ENCODE measurements at regions not wholly inside any gene's neighbourhood (a gene's known extent, or its start where the extent isn't known, plus 50 kb on each side); places are given as distances from the start of the nearest gene placed in this dataset.
"Not testable (repeated sequence)": the region's sequence is repeated elsewhere in the genome, so short reads cannot be mapped to it uniquely, and the experiment has no call there.

GRCh38 chr3:20464237-20464636 lies 278.2 kb upstream of the SGO1 start:
- H3K27me3 Mint-ChIP-seq (ENCODE audit: low read depth in 3 of 3); H3K4me1 Mint-ChIP-seq; H3K27ac Mint-ChIP-seq; H3K36me3 Mint-ChIP-seq; H3K4me3 Mint-ChIP-seq; DNase-seq: not testable (repeated sequence)
- H3K9me3 Mint-ChIP-seq = peaks cover 8 to 53% (median 27%) of the 10 kb centered on the region in 6 donors

GRCh38 chr3:20462723-20463122 lies 276.7 kb upstream of the SGO1 start:
- Mint-ChIP-seq H3K36me3 (no peaks in the 10 kb centered on the region), H3K27ac (no peak overlapping the region), H3K27me3 (ENCODE audit: low read depth in 3 of 3) (no peaks in the 10 kb centered on the region), H3K9me3 (peaks cover 7 to 54% (median 32%) of the 10 kb centered on the region in 6 donors), H3K4me3 (no peak overlapping the region), H3K4me1 (no peaks in the 10 kb centered on the region)
- no peak for DNase-seq

GRCh38 chr3:20462226-20462625 lies 276.2 kb upstream of the SGO1 start:
- H3K4me1 Mint-ChIP-seq = no peaks in the 10 kb centered on the region
- H3K27ac Mint-ChIP-seq = no peak overlapping the region
- H3K27me3 Mint-ChIP-seq (ENCODE audit: low read depth in 3 of 3) = no peaks in the 10 kb centered on the region
- H3K9me3 Mint-ChIP-seq = peaks cover 3 to 54% (median 33%) of the 10 kb centered on the region in 6 donors
- no peak for DNase-seq
- no peak overlapping the region for H3K4me3 Mint-ChIP-seq
- no peaks in the 10 kb centered on the region for H3K36me3 Mint-ChIP-seq

GRCh38 chr3:20458994-20459716 lies 273.1 kb upstream of the SGO1 start:
- Mint-ChIP-seq H3K4me1 (no peaks in the 10 kb centered on the region), H3K36me3 (no peaks in the 10 kb centered on the region), H3K27ac (no peak overlapping the region), H3K27me3 (ENCODE audit: low read depth in 3 of 3) (no peaks in the 10 kb centered on the region), H3K9me3 (peaks cover 0 to 42% (median 28%) of the 10 kb centered on the region in 6 donors), H3K4me3 (no peak overlapping the region)
- DNase-seq = no peak

GRCh38 chr3:20456511-20456910 lies 270.5 kb upstream of the SGO1 start:
- no peaks in the 10 kb centered on the region for H3K36me3 Mint-ChIP-seq
- no peak overlapping the region for H3K27ac Mint-ChIP-seq
- no peak for DNase-seq
- H3K27me3 Mint-ChIP-seq (ENCODE audit: low read depth in 3 of 3) = no peaks in the 10 kb centered on the region
- no peaks in the 10 kb centered on the region for H3K4me1 Mint-ChIP-seq
- peaks cover 0 to 43% (median 25%) of the 10 kb centered on the region in 6 donors for H3K9me3 Mint-ChIP-seq
- H3K4me3 Mint-ChIP-seq = no peak overlapping the region

GRCh38 chr3:20451170-20451569 lies 265.2 kb upstream of the SGO1 start:
- peaks cover 5 to 29% (median 10%) of the 10 kb centered on the region in 6 donors for H3K9me3 Mint-ChIP-seq

GRCh38 chr3:20450611-20451010 lies 264.6 kb upstream of the SGO1 start:
- no peaks in the 10 kb centered on the region for H3K27me3 Mint-ChIP-seq (ENCODE audit: low read depth in 3 of 3)
- no peaks in the 10 kb centered on the region for H3K36me3 Mint-ChIP-seq
- no peak for DNase-seq
- H3K27ac Mint-ChIP-seq = no peak overlapping the region
- peaks cover 5 to 28% (median 9%) of the 10 kb centered on the region in 6 donors for H3K9me3 Mint-ChIP-seq
- H3K4me3 Mint-ChIP-seq = no peak overlapping the region
- H3K4me1 Mint-ChIP-seq = no peaks in the 10 kb centered on the region

More at GRCh38 chr3:20451170-20451569, 265.2 kb upstream of the SGO1 start:
- DNase-seq = no peak
- Mint-ChIP-seq H3K4me1 (no peaks in the 10 kb centered on the region), H3K4me3 (no peak overlapping the region), H3K36me3 (no peaks in the 10 kb centered on the region), H3K27me3 (ENCODE audit: low read depth in 3 of 3) (no peaks in the 10 kb centered on the region), H3K27ac (no peak overlapping the region)

- Mint-ChIP-seq H3K27me3 (ENCODE audit: low read depth in 3 of 3) (no peaks in the 10 kb centered on the region), H3K36me3 (peaks cover 0 to 4% (median 0%) of the 10 kb centered on the region in 3 donors), H3K27ac (no peak overlapping the region), H3K4me1 (no peaks in the 10 kb centered on the region), H3K4me3 (no peak overlapping the region), H3K9me3 (peaks cover 3 to 47% (median 15%) of the 10 kb centered on the region in 6 donors)
- DNase-seq = no peak
Observed at GRCh38 chr3:20442846-20443245, 256.8 kb upstream of the SGO1 start.

GRCh38 chr3:20427268-20427667 lies 241.3 kb upstream of the SGO1 start:
- H3K4me3 Mint-ChIP-seq; H3K36me3 Mint-ChIP-seq; H3K27ac Mint-ChIP-seq; DNase-seq; H3K4me1 Mint-ChIP-seq; H3K27me3 Mint-ChIP-seq (ENCODE audit: low read depth in 3 of 3): not testable (repeated sequence)
- H3K9me3 Mint-ChIP-seq = peaks cover 24 to 45% (median 35%) of the 10 kb centered on the region in 6 donors

GRCh38 chr3:20425138-20425537 lies 239.1 kb upstream of the SGO1 start:
- no peaks in the 10 kb centered on the region for H3K36me3 Mint-ChIP-seq
- H3K9me3 Mint-ChIP-seq = peaks cover 11 to 28% (median 17%) of the 10 kb centered on the region in 6 donors
- DNase-seq = no peak
- H3K27me3 Mint-ChIP-seq (ENCODE audit: low read depth in 3 of 3) = peaks cover 0 to 3% (median 0%) of the 10 kb centered on the region in 3 donors
- H3K4me1 Mint-ChIP-seq = no peaks in the 10 kb centered on the region
- no peak overlapping the region for H3K4me3 Mint-ChIP-seq
- H3K27ac Mint-ChIP-seq = no peak overlapping the region

- Mint-ChIP-seq H3K9me3 (peaks cover 6 to 17% (median 14%) of the 10 kb centered on the region in 6 donors), H3K36me3 (no peaks in the 10 kb centered on the region), H3K27ac (no peak overlapping the region), H3K4me3 (no peak overlapping the region), H3K27me3 (ENCODE audit: low read depth in 3 of 3) (peaks cover 0 to 3% (median 0%) of the 10 kb centered on the region in 3 donors), H3K4me1 (no peaks in the 10 kb centered on the region)
- no peak for DNase-seq
Observed at GRCh38 chr3:20424086-20424485, 238.1 kb upstream of the SGO1 start.

- no peak overlapping the region for H3K27ac Mint-ChIP-seq
- H3K9me3 Mint-ChIP-seq = peaks cover 0 to 8% (median 6%) of the 10 kb centered on the region in 6 donors
- no peaks in the 10 kb centered on the region for H3K4me1 Mint-ChIP-seq
- H3K27me3 Mint-ChIP-seq (ENCODE audit: low read depth in 3 of 3) = no peaks in the 10 kb centered on the region
- no peak for DNase-seq
- no peak overlapping the region for H3K4me3 Mint-ChIP-seq
- no peaks in the 10 kb centered on the region for H3K36me3 Mint-ChIP-seq
Observed at GRCh38 chr3:20422391-20422790, 236.4 kb upstream of the SGO1 start.

GRCh38 chr3:20417388-20418108 lies 231.5 kb upstream of the SGO1 start:
- H3K9me3 Mint-ChIP-seq = peaks cover 0 to 2% (median 0%) of the 10 kb centered on the region in 6 donors
- no peaks in the 10 kb centered on the region for H3K36me3 Mint-ChIP-seq
- DNase-seq = no peak
- no peaks in the 10 kb centered on the region for H3K4me1 Mint-ChIP-seq
- H3K27me3 Mint-ChIP-seq (ENCODE audit: low read depth in 3 of 3) = no peaks in the 10 kb centered on the region
- no peak overlapping the region for H3K4me3 Mint-ChIP-seq
- no peak overlapping the region for H3K27ac Mint-ChIP-seq

GRCh38 chr3:20406611-20407011 lies 220.6 kb upstream of the SGO1 start:
- Mint-ChIP-seq H3K36me3 (peaks cover 0 to 3% (median 0%) of the 10 kb centered on the region in 3 donors), H3K27me3 (ENCODE audit: low read depth in 3 of 3) (peaks cover 0 to 3% (median 0%) of the 10 kb centered on the region in 3 donors), H3K4me1 (no peaks in the 10 kb centered on the region), H3K27ac (no peak overlapping the region), H3K9me3 (no peaks in the 10 kb centered on the region), H3K4me3 (no peak overlapping the region)
- no peak for DNase-seq
